SK-N-SH treated with all-trans-retinoic acid at 6 μM for 48 hours (cell line): ENCODE measurements at regions not wholly inside any gene's neighbourhood (a gene's known extent, or its start where the extent isn't known, plus 50 kb on each side); places are given as distances from the start of the nearest gene placed in this dataset.

ENCODE experiments used
- ATAC-seq: fragments of 200-7000 bp; cut with Tn5 transposase; 3 replicates; pipeline ENCODE4 v1.9.1; 2020; ENCODE audit warnings: mild to moderate bottlenecking, moderate library complexity
- ARNTL ChIP-seq: fragments of 450-650 bp; formaldehyde crosslinking; IDR thresholded peaks from 2 replicates; pipeline ENCODE4 v1.5.0; 2020; ENCODE audit warnings: low read depth, mild to moderate bottlenecking, moderate library complexity, borderline replicate concordance
- BACH2 ChIP-seq: fragments of 250-450 bp; sonication (Bioruptor Pico); IDR thresholded peaks from 2 replicates; pipeline ENCODE4 v1.9.0; 2021; ENCODE audit warnings: mild to moderate bottlenecking, borderline replicate concordance
- CSDC2 ChIP-seq: fragments of 250-450 bp; sonication (Bioruptor Pico); IDR thresholded peaks from 2 replicates; pipeline ENCODE4 v1.5.0; 2020; ENCODE audit warnings: mild to moderate bottlenecking, moderate library complexity
- ESRRG ChIP-seq: fragments of 250-450 bp; sonication (Bioruptor Pico); IDR thresholded peaks from 2 replicates; pipeline ENCODE4 v1.6.1; 2021; ENCODE audit warnings: mild to moderate bottlenecking
- GLIS3 ChIP-seq: fragments of 250-450 bp; sonication (Bioruptor Pico); IDR thresholded peaks from 2 replicates; pipeline ENCODE4 v1.5.0; 2020; ENCODE audit warnings: mild to moderate bottlenecking, moderate library complexity
- ISL1 ChIP-seq: fragments of 250-450 bp; sonication (Bioruptor Pico); IDR thresholded peaks from 2 replicates; pipeline ENCODE4 v2.1.2; 2022; ENCODE audit warnings: mild to moderate bottlenecking, moderate library complexity
- OSR1 ChIP-seq: fragments of 250-450 bp; sonication (Bioruptor Pico); IDR thresholded peaks from 2 replicates; pipeline ENCODE4 v1.8.0; 2022; ENCODE audit warnings: moderate library complexity, mild to moderate bottlenecking, inconsistent platforms
- PATZ1 ChIP-seq: fragments of 250-450 bp; sonication (Bioruptor Pico); IDR thresholded peaks from 2 replicates; pipeline ENCODE4 v1.8.0; 2020; ENCODE audit warnings: mild to moderate bottlenecking, moderate library complexity, borderline replicate concordance
- PPARA ChIP-seq: fragments of 250-450 bp; sonication (Bioruptor Pico); IDR thresholded peaks from 2 replicates; pipeline ENCODE4 v1.5.0; 2020; ENCODE audit warnings: mild to moderate bottlenecking, borderline replicate concordance
- RARB ChIP-seq: fragments of 250-450 bp; sonication (Bioruptor Pico); IDR thresholded peaks from 2 replicates; pipeline ENCODE4 v1.8.0; 2021; ENCODE audit warnings: mild to moderate bottlenecking, moderate library complexity
- TCF4 ChIP-seq: fragments of 250-450 bp; sonication (Bioruptor Pico); IDR thresholded peaks from 2 replicates; pipeline ENCODE4 v1.8.0; 2021; ENCODE audit warnings: mild to moderate bottlenecking, moderate library complexity, borderline replicate concordance
- TOX ChIP-seq: fragments of 250-450 bp; sonication (Bioruptor Pico); IDR thresholded peaks from 2 replicates; pipeline ENCODE4 v1.8.0; 2021; ENCODE audit warnings: mild to moderate bottlenecking, moderate library complexity, borderline replicate concordance
- TSHZ2 ChIP-seq: fragments of 250-450 bp; sonication (Bioruptor Pico); IDR thresholded peaks from 2 replicates; pipeline ENCODE4 v1.5.0; 2020; ENCODE audit warnings: mild to moderate bottlenecking, moderate library complexity
- ZFP3 ChIP-seq: fragments of 250-450 bp; sonication (Bioruptor Pico); IDR thresholded peaks from 2 replicates; pipeline ENCODE4 v1.5.0; 2020; ENCODE audit warnings: mild to moderate bottlenecking, moderate library complexity
- ZFP30 ChIP-seq: fragments of 450-650 bp; formaldehyde crosslinking; IDR thresholded peaks from 2 replicates; pipeline ENCODE4 v1.5.0; 2022; ENCODE audit warnings: mild to moderate bottlenecking, moderate library complexity
- ZNF565 ChIP-seq: fragments of 450-650 bp; formaldehyde crosslinking; conservative IDR thresholded peaks from 2 replicates; pipeline ENCODE4 v1.5.0; 2020; ENCODE audit warnings: low read depth, mild to moderate bottlenecking, moderate library complexity
- ZNF70 ChIP-seq: fragments of 450-650 bp; formaldehyde crosslinking; IDR thresholded peaks from 2 replicates; pipeline ENCODE4 v1.5.0; 2020; ENCODE audit warnings: mild to moderate bottlenecking, moderate library complexity
- ZNF8 ChIP-seq: fragments of 450-650 bp; formaldehyde crosslinking; IDR thresholded peaks from 2 replicates; pipeline ENCODE4 v1.5.0; 2020; ENCODE audit warnings: mild to moderate bottlenecking, moderate library complexity
- TF ChIP-seq, protein P1 (sequence below): fragments of 250-450 bp; sonication (Bioruptor Pico); IDR thresholded peaks from 2 replicates; pipeline ENCODE4 v1.8.0; 2021; ENCODE audit warnings: low read depth, mild to moderate bottlenecking, moderate library complexity, borderline replicate concordance
- TF ChIP-seq, protein P2 (sequence below): fragments of 250-450 bp; sonication (Bioruptor Pico); IDR thresholded peaks from 2 replicates; pipeline ENCODE4 v1.5.1; 2020; ENCODE audit warnings: low read depth, mild to moderate bottlenecking, moderate library complexity

DNA sequence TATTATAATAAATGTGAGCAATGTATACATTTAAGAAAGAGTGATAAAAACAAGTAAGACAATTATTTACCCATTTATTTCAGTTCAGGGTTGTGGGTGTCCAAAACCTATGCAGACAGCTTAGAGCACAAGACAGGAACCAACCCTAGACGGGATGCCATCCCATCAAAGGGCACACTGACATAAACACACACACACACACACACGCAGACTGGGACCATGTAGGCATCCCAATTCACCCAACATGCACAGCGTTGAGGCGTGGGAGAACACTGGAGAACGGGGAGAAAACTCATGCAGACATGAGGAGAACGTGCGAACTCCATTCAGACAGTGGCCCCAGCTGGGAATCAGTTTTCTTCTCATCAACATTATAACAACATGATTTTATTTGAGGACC is 274.7 kb downstream of the USP25 start:
- no peak for ATAC-seq
- TF ChIP-seq ARNTL (no peak), CSDC2 (CRISPR knock-in tag) (no peak), ZFP30 (CRISPR knock-in tag) (no peak), ZFP3 (no peak), BACH2 (CRISPR knock-in tag) (no peak), ZNF8 (CRISPR knock-in tag) (no peak)
- TF ChIP-seq, protein P1, sequence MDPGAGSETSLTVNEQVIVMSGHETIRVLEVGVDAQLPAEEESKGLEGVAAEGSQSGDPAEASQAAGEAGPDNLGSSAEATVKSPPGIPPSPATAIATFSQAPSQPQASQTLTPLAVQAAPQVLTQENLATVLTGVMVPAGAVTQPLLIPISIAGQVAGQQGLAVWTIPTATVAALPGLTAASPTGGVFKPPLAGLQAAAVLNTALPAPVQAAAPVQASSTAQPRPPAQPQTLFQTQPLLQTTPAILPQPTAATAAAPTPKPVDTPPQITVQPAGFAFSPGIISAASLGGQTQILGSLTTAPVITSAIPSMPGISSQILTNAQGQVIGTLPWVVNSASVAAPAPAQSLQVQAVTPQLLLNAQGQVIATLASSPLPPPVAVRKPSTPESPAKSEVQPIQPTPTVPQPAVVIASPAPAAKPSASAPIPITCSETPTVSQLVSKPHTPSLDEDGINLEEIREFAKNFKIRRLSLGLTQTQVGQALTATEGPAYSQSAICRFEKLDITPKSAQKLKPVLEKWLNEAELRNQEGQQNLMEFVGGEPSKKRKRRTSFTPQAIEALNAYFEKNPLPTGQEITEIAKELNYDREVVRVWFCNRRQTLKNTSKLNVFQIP (CRISPR knock-in tag): no peak
- TF ChIP-seq, protein P2, sequence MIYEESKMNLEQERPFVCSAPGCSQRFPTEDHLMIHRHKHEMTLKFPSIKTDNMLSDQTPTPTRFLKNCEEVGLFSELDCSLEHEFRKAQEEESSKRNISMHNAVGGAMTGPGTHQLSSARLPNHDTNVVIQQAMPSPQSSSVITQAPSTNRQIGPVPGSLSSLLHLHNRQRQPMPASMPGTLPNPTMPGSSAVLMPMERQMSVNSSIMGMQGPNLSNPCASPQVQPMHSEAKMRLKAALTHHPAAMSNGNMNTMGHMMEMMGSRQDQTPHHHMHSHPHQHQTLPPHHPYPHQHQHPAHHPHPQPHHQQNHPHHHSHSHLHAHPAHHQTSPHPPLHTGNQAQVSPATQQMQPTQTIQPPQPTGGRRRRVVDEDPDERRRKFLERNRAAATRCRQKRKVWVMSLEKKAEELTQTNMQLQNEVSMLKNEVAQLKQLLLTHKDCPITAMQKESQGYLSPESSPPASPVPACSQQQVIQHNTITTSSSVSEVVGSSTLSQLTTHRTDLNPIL (CRISPR knock-in tag): no peak

- TF ChIP-seq OSR1 (CRISPR knock-in tag) (no peak), RARB (CRISPR knock-in tag) (no peak), ESRRG (CRISPR knock-in tag) (no peak), GLIS3 (no peak), ZNF70 (no peak)
- TF ChIP-seq, protein P2 (CRISPR knock-in tag): no peak
- ATAC-seq: no peak
Measured at GRCh38 chr21:16005996-16006395, 276.2 kb downstream of the USP25 start.

DNA sequence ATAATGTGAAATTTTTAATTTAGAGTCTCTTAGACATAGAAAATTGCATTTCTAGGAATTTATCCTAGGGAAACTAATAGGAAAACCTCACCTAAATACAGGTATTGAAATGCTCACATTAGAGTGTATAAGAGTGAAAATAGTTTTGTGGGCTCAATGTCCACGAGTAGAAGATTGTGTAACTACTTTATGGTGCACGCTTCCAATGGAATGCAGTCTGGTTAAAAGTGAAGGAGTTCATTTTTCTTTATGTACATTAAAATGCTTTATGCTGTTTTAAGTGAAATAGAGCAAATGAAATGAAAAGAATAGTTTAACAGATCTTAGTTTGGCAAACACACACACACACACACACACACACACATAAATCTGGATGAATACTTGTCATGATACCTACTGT is 278.2 kb downstream of the USP25 start:
- ATAC-seq: no peak
- no peak for TF ChIP-seq ZNF8 (CRISPR knock-in tag)
- no peak for TF ChIP-seq TCF4
- TF ChIP-seq TOX (CRISPR knock-in tag): no peak
- TF ChIP-seq OSR1 (CRISPR knock-in tag): no peak
- TF ChIP-seq ZNF565 (CRISPR knock-in tag): no peak
- TF ChIP-seq PPARA (CRISPR knock-in tag): no peak
- TF ChIP-seq, protein P2 (CRISPR knock-in tag): no peak
- TF ChIP-seq ESRRG (CRISPR knock-in tag): no peak
- no peak for TF ChIP-seq ISL1 (CRISPR knock-in tag)
- no peak for TF ChIP-seq TSHZ2 (CRISPR knock-in tag)
- no peak for TF ChIP-seq ZFP3
- no peak for TF ChIP-seq PATZ1 (CRISPR knock-in tag)
